H9 (cell line): ENCODE measurements at regions not wholly inside any gene's neighbourhood (a gene's known extent, or its start where the extent isn't known, plus 50 kb on each side); places are given as distances from the start of the nearest gene placed in this dataset.

Experiments used
- DNase-seq: peaks from one replicate; pipeline ENCODE4 v3.0.0-alpha.2; 2017
- H2AFZ ChIP-seq: one replicate; pipeline ENCODE4 v1.6.1; 2013; ENCODE audit warnings: mild to moderate bottlenecking, low read length, control low read depth, moderate library complexity
- H2AK5ac ChIP-seq: 2 replicates; pipeline ENCODE4 v1.6.1; 2013; ENCODE audit warnings: low read length, control low read depth, mixed read lengths; ENCODE audit not compliant: insufficient read length
- H2BK120ac ChIP-seq: one replicate; pipeline ENCODE4 v1.6.1; 2013; ENCODE audit warnings: low read depth, mild to moderate bottlenecking, low read length, control low read depth, inconsistent platforms; ENCODE audit not compliant: poor library complexity, severe bottlenecking
- H2BK12ac ChIP-seq: 2 replicates; pipeline ENCODE4 v1.6.1; 2013; ENCODE audit warnings: low read length, control low read depth, mixed read lengths, low read depth; ENCODE audit not compliant: insufficient read length
- H2BK15ac ChIP-seq: 2 replicates; pipeline ENCODE4 v1.6.1; 2013; ENCODE audit warnings: low read depth, low read length, control low read depth
- H2BK20ac ChIP-seq: one replicate; pipeline ENCODE4 v1.6.1; 2013; ENCODE audit warnings: low read depth, mild to moderate bottlenecking, low read length, control low read depth, inconsistent platforms; ENCODE audit not compliant: poor library complexity, severe bottlenecking
- H2BK5ac ChIP-seq: 2 replicates; pipeline ENCODE4 v1.6.1; 2013; ENCODE audit warnings: low read length, control low read depth, mixed read lengths; ENCODE audit not compliant: insufficient read length
- H3K14ac ChIP-seq: 2 replicates; pipeline ENCODE4 v1.6.1; 2013; ENCODE audit warnings: low read length, control low read depth; ENCODE audit not compliant: insufficient read depth
- H3K18ac ChIP-seq: 2 replicates; pipeline ENCODE4 v1.6.1; 2013; ENCODE audit warnings: low read depth, mild to moderate bottlenecking, mixed read lengths, low read length, control low read depth; ENCODE audit not compliant: insufficient read length
- H3K23ac ChIP-seq: 2 replicates; pipeline ENCODE4 v1.6.1; 2013; ENCODE audit warnings: low read length, control low read depth, mixed read lengths, low read depth; ENCODE audit not compliant: insufficient read length
- H3K23me2 ChIP-seq: 2 replicates; pipeline ENCODE4 v1.6.1; 2013; ENCODE audit warnings: low read depth, mild to moderate bottlenecking, mixed read lengths, low read length, control low read depth; ENCODE audit not compliant: insufficient read length, poor library complexity, severe bottlenecking
- H3K27ac ChIP-seq: 2 replicates; pipeline ENCODE4 v1.5.1; 2013; ENCODE audit warnings: low read length, control low read depth, mixed read lengths, low read depth; ENCODE audit not compliant: insufficient read length
- H3K27me3 ChIP-seq: 2 replicates; pipeline ENCODE4 v1.6.1; 2013; ENCODE audit warnings: low read length, control low read depth, inconsistent platforms; ENCODE audit not compliant: insufficient read depth
- H3K4ac ChIP-seq: 2 replicates; pipeline ENCODE4 v1.6.1; 2013; ENCODE audit warnings: low read depth, mild to moderate bottlenecking, control low read depth, inconsistent platforms, low read length, moderate library complexity
- H3K4me1 ChIP-seq: 2 replicates; pipeline ENCODE4 v1.6.1; 2013; ENCODE audit warnings: low read length, control low read depth, inconsistent platforms; ENCODE audit not compliant: insufficient read depth
- H3K4me2 ChIP-seq: 2 replicates; pipeline ENCODE4 v1.6.1; 2013; ENCODE audit warnings: low read length, control low read depth, mixed read lengths; ENCODE audit not compliant: insufficient read length, insufficient read depth
- H3K56ac ChIP-seq: 2 replicates; pipeline ENCODE4 v1.6.1; 2013; ENCODE audit warnings: low read depth, mild to moderate bottlenecking, mixed read lengths, low read length, control low read depth; ENCODE audit not compliant: insufficient read length
- H3K79me1 ChIP-seq: 2 replicates; pipeline ENCODE4 v1.6.1; 2013; ENCODE audit warnings: low read depth, mild to moderate bottlenecking, moderate library complexity, low read length, control low read depth, inconsistent platforms; ENCODE audit not compliant: insufficient read depth, poor library complexity, severe bottlenecking
- H3K79me2 ChIP-seq: 2 replicates; pipeline ENCODE4 v1.6.1; 2013; ENCODE audit warnings: low read length, control low read depth, inconsistent platforms; ENCODE audit not compliant: insufficient read depth
- H3K9ac ChIP-seq: 2 replicates; pipeline ENCODE4 v1.6.1; 2013; ENCODE audit warnings: low read length, control low read depth, mixed read lengths; ENCODE audit not compliant: insufficient read length; ENCODE audit errors: extremely low read depth
- H3K9me3 ChIP-seq: one replicate; pipeline ENCODE4 v1.6.1; 2013; ENCODE audit warnings: low read depth, low read length, inconsistent platforms; ENCODE audit not compliant: control insufficient read depth
- H3T11ph ChIP-seq: one replicate; pipeline ENCODE4 v1.6.1; 2013; ENCODE audit warnings: mild to moderate bottlenecking, low read length, control low read depth, inconsistent platforms
- H4K20me1 ChIP-seq: one replicate; pipeline ENCODE4 v1.6.1; 2013; ENCODE audit not compliant: control insufficient read depth, insufficient read length, insufficient read depth
- H4K5ac ChIP-seq: 2 replicates; pipeline ENCODE4 v1.6.1; 2013; ENCODE audit warnings: low read depth, mild to moderate bottlenecking, mixed read lengths, low read length, control low read depth; ENCODE audit not compliant: insufficient read length
- H4K8ac ChIP-seq: replicated peaks from 2 replicates; pipeline ENCODE4 v1.6.1; 2013; ENCODE audit warnings: low read length, control low read depth, mixed read lengths, low read depth; ENCODE audit not compliant: insufficient read length
- H4K91ac ChIP-seq: 2 replicates; pipeline ENCODE4 v1.6.1; 2013; ENCODE audit warnings: low read depth, mild to moderate bottlenecking, moderate library complexity, mixed read lengths, low read length, control low read depth; ENCODE audit not compliant: insufficient read length
- H3K27ac Mint-ChIP-seq, 3 experiments: 2 replicates in 2 of 3; 3 replicates in 1 of 3; pipeline ENCODE4 v1.8.0; 2020 to 2021; ENCODE audit warnings: mixed read lengths in 3 of 3, mild to moderate bottlenecking in 1 of 3, moderate library complexity in 1 of 3
- H3K27me3 Mint-ChIP-seq: 2 replicates; pipeline ENCODE4 v1.8.0; 2021; ENCODE audit warnings: low read depth, mild to moderate bottlenecking, moderate library complexity, mixed read lengths
- H3K36me3 Mint-ChIP-seq, 3 experiments: 2 replicates in 2 of 3; 3 replicates in 1 of 3; pipeline ENCODE4 v1.8.0; 2020 to 2021; ENCODE audit warnings: low read depth in 3 of 3, mixed read lengths in 3 of 3; ENCODE audit not compliant: insufficient read depth in 1 of 3
- H3K4me1 Mint-ChIP-seq, 2 experiments: 2 replicates each; pipeline ENCODE4 v1.8.0; 2020; ENCODE audit warnings: mixed read lengths in 2 of 2
- H3K4me3 Mint-ChIP-seq, 2 experiments: 2 replicates in 1 of 2; 3 replicates in 1 of 2; pipeline ENCODE4 v1.8.0; 2020 to 2021; ENCODE audit warnings: mild to moderate bottlenecking in 2 of 2, mixed read lengths in 2 of 2, moderate library complexity in 1 of 2
- H3K9me3 Mint-ChIP-seq, 2 experiments: 2 replicates in 1 of 2; 3 replicates in 1 of 2; pipeline ENCODE4 v1.8.0; 2020; ENCODE audit warnings: mild to moderate bottlenecking in 2 of 2, mixed read lengths in 2 of 2, moderate library complexity in 1 of 2
- CTCF ChIP-seq: fragments of 200-600 bp; sonication (generic); conservative IDR thresholded peaks from 3 replicates; pipeline ENCODE4 v1.8.0; 2021; ENCODE audit warnings: antibody characterized with exemption, mild to moderate bottlenecking
- WGBS: extraction: QIAGEN DNeasy Blood & Tissue Kit; methylation state at CpG from one replicate; pipeline ENCODE4 v1.1.7; 2013; ENCODE audit warnings: missing lambda C conversion rate, low lambda C conversion rate, mixed read lengths; ENCODE audit not compliant: insufficient read length; ENCODE audit errors: extremely low coverage; 5-methylcytosine and 5-hydroxymethylcytosine counted together

- no peaks in the 10 kb centered on the region for H3K27me3 Mint-ChIP-seq
- no peak overlapping the region for H3K18ac ChIP-seq
- H3K4me1 Mint-ChIP-seq: peaks cover 15% of the 10 kb centered on the region in 2 experiments
- no peaks in the 10 kb centered on the region; the same call in 1 of the 2 replicates for H3K4me1 ChIP-seq
- no peak overlapping the region for H3K23ac ChIP-seq
- no peak overlapping the region for H4K8ac ChIP-seq
- H2BK20ac ChIP-seq: no peak overlapping the region
- H2BK15ac ChIP-seq: no peak overlapping the region
- no peaks in the 10 kb centered on the region for H4K20me1 ChIP-seq
- H3K23me2 ChIP-seq: no peaks in the 10 kb centered on the region
- WGBS: no CpG with 5 or more reads among the region's 9 CpGs
- no peaks in the 10 kb centered on the region for H3K36me3 Mint-ChIP-seq
- H3K79me1 ChIP-seq: no peaks in the 10 kb centered on the region
- H3K14ac ChIP-seq: peak overlapping the region; percentile 63; the same call in 1 of the 2 replicates
- no peak overlapping the region for H3K27ac Mint-ChIP-seq
- no peak for DNase-seq
- H2BK120ac ChIP-seq: no peak overlapping the region
- no peak overlapping the region for H2BK5ac ChIP-seq
- no peak overlapping the region for H3K4ac ChIP-seq
- no peaks in the 10 kb centered on the region for H3K79me2 ChIP-seq
- peaks cover 0 to under 1% of the 10 kb centered on the region in 2 experiments; a peak in 3 of 5 replicates for H3K9me3 Mint-ChIP-seq
- H3T11ph ChIP-seq: no peak overlapping the region
- TF ChIP-seq CTCF: no peak
- no peak overlapping the region for H3K4me2 ChIP-seq
- H3K9me3 ChIP-seq: no peaks in the 10 kb centered on the region
- H3K56ac ChIP-seq: no peak overlapping the region
- H4K91ac ChIP-seq: no peak overlapping the region
- H4K5ac ChIP-seq: no peak overlapping the region
- no peak overlapping the region for H2AFZ ChIP-seq
- H3K9ac ChIP-seq: no peak overlapping the region
- no peak overlapping the region for H2BK12ac ChIP-seq
- no peak overlapping the region for H3K4me3 Mint-ChIP-seq
- H3K27me3 ChIP-seq: no peaks in the 10 kb centered on the region
- H2AK5ac ChIP-seq: no peak overlapping the region
- no peak overlapping the region for H3K27ac ChIP-seq
Measured at GRCh38 chr7:54690050-54690443, 69.0 kb downstream of the SEC61G start.
